ENCODE measurements at regions not wholly inside any gene's neighbourhood (a gene's known extent, or its start where the extent isn't known, plus 50 kb on each side); places are given as distances from the start of the nearest gene placed in this dataset.
"Not testable (repeated sequence)": the region's sequence is repeated elsewhere in the genome, so short reads cannot be mapped to it uniquely, and the experiment has no call there.

- 81% methylated on average over 5 of the region's 5 CpGs for WGBS
Observed at GRCh38 chr1:166638137-166638536, 201.1 kb upstream of the POGK start.

GRCh38 chr1:166657228-166657627, 182.0 kb upstream of the POGK start:
- H3K4me1 ChIP-seq; H3K27ac ChIP-seq; H3K27me3 ChIP-seq; H3K9me3 ChIP-seq; DNase-seq (ENCODE audit: low spot score in 2 of 2); H3K36me3 ChIP-seq; H3K4me3 ChIP-seq: not testable (repeated sequence)
- WGBS: 76% methylated on average over 2 of the region's 2 CpGs

More at GRCh38 chr1:166638137-166638536, 201.1 kb upstream of the POGK start:
- Histone ChIP-seq H3K27me3 (no peaks in the 10 kb centered on the region), H3K36me3 (no peaks in the 10 kb centered on the region), H3K4me1 (no peaks in the 10 kb centered on the region), H3K9me3 (no peaks in the 10 kb centered on the region), H3K4me3 (no peak overlapping the region), H3K27ac (no peak overlapping the region)
- DNase-seq (ENCODE audit: low spot score in 2 of 2): no peak
- no peak for TF ChIP-seq EP300 (IDR thresholded peaks at IDR 0.05)
- TF ChIP-seq POLR2AphosphoS5 (IDR thresholded peaks at IDR 0.05): no peak
- no peak for TF ChIP-seq POLR2A (IDR thresholded peaks at IDR 0.05)
- no peak for TF ChIP-seq CTCF (IDR thresholded peaks at IDR 0.05)

GRCh38 chr1:166666790-166667189, 172.5 kb upstream of the POGK start:
- not testable (repeated sequence) for H3K9me3 ChIP-seq; H3K27me3 ChIP-seq; H3K4me3 ChIP-seq; H3K4me1 ChIP-seq; DNase-seq (ENCODE audit: low spot score in 2 of 2); H3K27ac ChIP-seq; H3K36me3 ChIP-seq
- 88% methylated on average over 3 of the region's 3 CpGs for WGBS

- not testable (repeated sequence) for H3K4me1 ChIP-seq; H3K36me3 ChIP-seq; H3K27ac ChIP-seq; DNase-seq (ENCODE audit: low spot score in 2 of 2); H3K27me3 ChIP-seq; H3K4me3 ChIP-seq; H3K9me3 ChIP-seq
- WGBS: 82% methylated on average over 1 of the region's 1 CpG
Observed at GRCh38 chr1:166667600-166667999, 171.7 kb upstream of the POGK start.

- Histone ChIP-seq H3K9me3 (no peaks in the 10 kb centered on the region), H3K4me3 (no peak overlapping the region), H3K27me3 (no peaks in the 10 kb centered on the region), H3K36me3 (no peaks in the 10 kb centered on the region), H3K27ac (no peak overlapping the region), H3K4me1 (no peaks in the 10 kb centered on the region)
- no peak for DNase-seq (ENCODE audit: low spot score in 2 of 2)
- WGBS: 79% methylated on average over 3 of the region's 3 CpGs
- TF ChIP-seq POLR2A (IDR thresholded peaks at IDR 0.05): no peak
- no peak for TF ChIP-seq EP300 (IDR thresholded peaks at IDR 0.05)
- TF ChIP-seq POLR2AphosphoS5 (IDR thresholded peaks at IDR 0.05): no peak
- no peak for TF ChIP-seq CTCF (IDR thresholded peaks at IDR 0.05)
Observed at GRCh38 chr1:166671627-166672026, 167.6 kb upstream of the POGK start.

- TF ChIP-seq POLR2A (IDR thresholded peaks at IDR 0.05): no peak
- no peak for TF ChIP-seq POLR2AphosphoS5 (IDR thresholded peaks at IDR 0.05)
- no peak for TF ChIP-seq CTCF (IDR thresholded peaks at IDR 0.05)
- no peak for TF ChIP-seq EP300 (IDR thresholded peaks at IDR 0.05)
- Histone ChIP-seq H3K4me3 (no peak overlapping the region), H3K27me3 (no peaks in the 10 kb centered on the region), H3K27ac (no peak overlapping the region), H3K4me1 (no peaks in the 10 kb centered on the region), H3K36me3 (no peaks in the 10 kb centered on the region), H3K9me3 (no peaks in the 10 kb centered on the region)
- DNase-seq (ENCODE audit: low spot score in 2 of 2): no peak
- WGBS: 79% methylated on average over 2 of the region's 2 CpGs
Observed at GRCh38 chr1:166673722-166674121, 165.6 kb upstream of the POGK start.

- Histone ChIP-seq H3K4me3 (no peak overlapping the region), H3K36me3 (no peaks in the 10 kb centered on the region), H3K4me1 (no peaks in the 10 kb centered on the region), H3K9me3 (no peaks in the 10 kb centered on the region), H3K27me3 (no peaks in the 10 kb centered on the region), H3K27ac (no peak overlapping the region)
- 78% methylated on average over 5 of the region's 5 CpGs for WGBS
- DNase-seq (ENCODE audit: low spot score in 2 of 2): no peak
- TF ChIP-seq POLR2A (IDR thresholded peaks at IDR 0.05): no peak
- TF ChIP-seq EP300 (IDR thresholded peaks at IDR 0.05): no peak
- TF ChIP-seq POLR2AphosphoS5 (IDR thresholded peaks at IDR 0.05): no peak
- no peak for TF ChIP-seq CTCF (IDR thresholded peaks at IDR 0.05)
Observed at GRCh38 chr1:166675213-166675612, 164.1 kb upstream of the POGK start.
